OCI-LY7 (cell line): ENCODE measurements at regions not wholly inside any gene's neighbourhood (a gene's known extent, or its start where the extent isn't known, plus 50 kb on each side); places are given as distances from the start of the nearest gene placed in this dataset.

ENCODE experiments used
- BruUV-seq: library from RNA; stranded (reverse); fragments of 400-500 nt; replicated peaks from 2 replicates; lab custom pipeline; 2021; lab: Mats Ljungman, UMichigan
- CTCF ChIA-PET: fragments of 300-600 bp; sonication (Branson Sonifier 250); formaldehyde crosslinking; loops from one replicate; lab custom pipeline; 2022; ENCODE audit warnings: antibody characterized with exemption; ENCODE audit not compliant: unreplicated experiment; lab: Charles Lee
- POLR2A ChIA-PET: fragments of 300-600 bp; sonication (Branson Sonifier 250); formaldehyde crosslinking; loops from one replicate; lab custom pipeline; 2022; ENCODE audit warnings: antibody characterized with exemption; lab: Charles Lee
- DNase-seq: peaks from one replicate; pipeline ENCODE4 v3.0.0-alpha.2; 2015; ENCODE audit warnings: low spot score
- H2AFZ ChIP-seq: fragments of 200-600 bp; sonication (generic), shearing (Covaris generic); 2 replicates; pipeline ENCODE4 v1.6.1; 2014; ENCODE audit warnings: mild to moderate bottlenecking, antibody characterized with exemption, low read length, moderate library complexity
- H3K27ac ChIP-seq: fragments of 200-600 bp; sonication (generic); 2 replicates; pipeline ENCODE4 v1.5.1; 2014; ENCODE audit warnings: mixed run types, low read depth, mild to moderate bottlenecking, moderate library complexity, low read length, inconsistent platforms; ENCODE audit not compliant: poor library complexity, severe bottlenecking
- H3K36me3 ChIP-seq: fragments of 200-600 bp; sonication (generic); 2 replicates; pipeline ENCODE4 v1.6.1; 2014; ENCODE audit warnings: mild to moderate bottlenecking, antibody characterized with exemption, low read length, moderate library complexity, mixed read lengths; ENCODE audit not compliant: insufficient read depth
- H3K4me1 ChIP-seq: fragments of 200-600 bp; sonication (generic); 2 replicates; pipeline ENCODE4 v1.5.1; 2014; ENCODE audit warnings: mild to moderate bottlenecking, low read length; ENCODE audit not compliant: insufficient read depth, poor library complexity, severe bottlenecking
- H3K4me2 ChIP-seq: fragments of 200-600 bp; sonication (generic); 2 replicates; pipeline ENCODE4 v1.6.1; 2014; ENCODE audit warnings: mild to moderate bottlenecking, low read length
- H3K4me3 ChIP-seq: fragments of 200-600 bp; sonication (generic); 2 replicates; pipeline ENCODE4 v1.5.1; 2014; ENCODE audit warnings: mild to moderate bottlenecking, low read depth, low read length; ENCODE audit not compliant: poor library complexity, severe bottlenecking
- H3K79me2 ChIP-seq: fragments of 200-600 bp; sonication (generic); 2 replicates; pipeline ENCODE4 v1.6.1; 2016; ENCODE audit warnings: low read depth, mild to moderate bottlenecking, low read length, moderate library complexity, mixed read lengths; ENCODE audit not compliant: insufficient read depth
- H3K9me2 ChIP-seq: fragments of 200-600 bp; sonication (generic); 2 replicates; pipeline ENCODE4 v1.6.1; 2016; ENCODE audit warnings: mild to moderate bottlenecking, low read length, mixed read lengths; ENCODE audit not compliant: insufficient read depth
- H3K9me3 ChIP-seq: fragments of 200-600 bp; sonication (generic); 2 replicates; pipeline ENCODE4 v1.6.1; 2014; ENCODE audit warnings: mild to moderate bottlenecking, mixed run types, low read length, mixed read lengths
- H4K20me1 ChIP-seq: fragments of 200-600 bp; sonication (generic); 2 replicates; pipeline ENCODE4 v1.6.1; 2014; ENCODE audit warnings: mild to moderate bottlenecking, antibody characterized with exemption, low read length, moderate library complexity, mixed read lengths; ENCODE audit not compliant: insufficient read depth
- EZH2phosphoT487 ChIP-seq: fragments of 200-600 bp; sonication (generic); IDR thresholded peaks from 2 replicates; pipeline ENCODE4 v1.6.1; 2018; ENCODE audit warnings: low read depth, borderline replicate concordance, mild to moderate bottlenecking, mixed run types, antibody characterized with exemption, low read length, moderate library complexity, mixed read lengths
- intact Hi-C: fragments of 100-400 bp; cut with micrococcal nuclease; formaldehyde crosslinking; loops from one replicate; pipeline ENCODE4 v1.10.0; 2022; ENCODE audit not compliant: unreplicated experiment
- TF ChIP-seq, protein P1 (sequence below): fragments of 200-600 bp; sonication (generic); conservative IDR thresholded peaks from 2 replicates; pipeline ENCODE4 v1.5.1; 2014; ENCODE audit warnings: mild to moderate bottlenecking, antibody characterized with exemption, low read length, moderate library complexity, mixed read lengths

- no peak overlapping the region for H2AFZ ChIP-seq
- BruUV-seq: no TSS peak
Measured at GRCh38 chr19:5290336-5291262, 50.0 kb downstream of the PTPRS start.

GRCh38 chr19:5289060-5289990 is 51.3 kb downstream of the PTPRS start:
- no peaks in the 10 kb centered on the region for H3K9me2 ChIP-seq
- peak; percentile 50 for DNase-seq
- H3K36me3 ChIP-seq: peaks cover 23% of the 10 kb centered on the region; the same call in 1 of the 2 replicates
- H3K79me2 ChIP-seq: no peaks in the 10 kb centered on the region; the same call in none of the 2 replicates
- CTCF ChIA-PET: interaction anchor here (1.2 kb wide), 1 partner anchor 13 kb away, joined by 3 read pairs; no protein-coding TSS in a partner anchor
- no peak for TF ChIP-seq EZH2phosphoT487
- TF ChIP-seq, protein P1, sequence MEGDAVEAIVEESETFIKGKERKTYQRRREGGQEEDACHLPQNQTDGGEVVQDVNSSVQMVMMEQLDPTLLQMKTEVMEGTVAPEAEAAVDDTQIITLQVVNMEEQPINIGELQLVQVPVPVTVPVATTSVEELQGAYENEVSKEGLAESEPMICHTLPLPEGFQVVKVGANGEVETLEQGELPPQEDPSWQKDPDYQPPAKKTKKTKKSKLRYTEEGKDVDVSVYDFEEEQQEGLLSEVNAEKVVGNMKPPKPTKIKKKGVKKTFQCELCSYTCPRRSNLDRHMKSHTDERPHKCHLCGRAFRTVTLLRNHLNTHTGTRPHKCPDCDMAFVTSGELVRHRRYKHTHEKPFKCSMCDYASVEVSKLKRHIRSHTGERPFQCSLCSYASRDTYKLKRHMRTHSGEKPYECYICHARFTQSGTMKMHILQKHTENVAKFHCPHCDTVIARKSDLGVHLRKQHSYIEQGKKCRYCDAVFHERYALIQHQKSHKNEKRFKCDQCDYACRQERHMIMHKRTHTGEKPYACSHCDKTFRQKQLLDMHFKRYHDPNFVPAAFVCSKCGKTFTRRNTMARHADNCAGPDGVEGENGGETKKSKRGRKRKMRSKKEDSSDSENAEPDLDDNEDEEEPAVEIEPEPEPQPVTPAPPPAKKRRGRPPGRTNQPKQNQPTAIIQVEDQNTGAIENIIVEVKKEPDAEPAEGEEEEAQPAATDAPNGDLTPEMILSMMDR: peak; percentile 74
- peak overlapping the region; percentile 76 for H3K27ac ChIP-seq
- H2AFZ ChIP-seq: no peak overlapping the region
- intact Hi-C loops: no loop called here
- H3K4me3 ChIP-seq: no peak overlapping the region
- H3K4me1 ChIP-seq: peaks cover 69% of the 10 kb centered on the region
- no peaks in the 10 kb centered on the region; the same call in 1 of the 2 replicates for H3K9me3 ChIP-seq
- H3K4me2 ChIP-seq: peak overlapping the region; percentile 53
- H4K20me1 ChIP-seq: no peaks in the 10 kb centered on the region
- POLR2A ChIA-PET: no interaction called here
- BruUV-seq: no TSS peak

More at GRCh38 chr19:5290336-5291262, 50.0 kb downstream of the PTPRS start:
- ChIA-PET CTCF (no interaction called here), POLR2A (interaction anchor here (0.6 kb wide), 1 partner anchor 362 kb away, joined by 3 read pairs; no protein-coding TSS in a partner anchor)
- H3K79me2 ChIP-seq: no peaks in the 10 kb centered on the region; the same call in none of the 2 replicates
- intact Hi-C loops: no loop called here
- TF ChIP-seq EZH2phosphoT487: no peak
- TF ChIP-seq, protein P1: no peak
- DNase-seq: no peak
- no peak overlapping the region for H3K4me3 ChIP-seq
- peaks cover 69% of the 10 kb centered on the region for H3K4me1 ChIP-seq
- no peaks in the 10 kb centered on the region for H3K9me2 ChIP-seq
- no peaks in the 10 kb centered on the region for H4K20me1 ChIP-seq
- peaks cover 14% of the 10 kb centered on the region; the same call in 1 of the 2 replicates for H3K36me3 ChIP-seq
- H3K9me3 ChIP-seq: no peaks in the 10 kb centered on the region; the same call in 1 of the 2 replicates
- no peak overlapping the region for H3K27ac ChIP-seq
- H3K4me2 ChIP-seq: peak overlapping the region; percentile 73; the same call in 1 of the 2 replicates
